Ovary (tissue), 7 donors: ENCODE measurements at regions not wholly inside any gene's neighbourhood (a gene's known extent, or its start where the extent isn't known, plus 50 kb on each side); places are given as distances from the start of the nearest gene placed in this dataset.
"Not testable (repeated sequence)": the region's sequence is repeated elsewhere in the genome, so short reads cannot be mapped to it uniquely, and the experiment has no call there.

Source experiments
- DNase-seq, 5 donors: peaks; one replicate each; pipeline ENCODE4 v3.0.0-alpha.2; 2019 to 2020
- H3K27ac ChIP-seq, 2 donors: fragments of 200-600 bp; one replicate each; pipeline versions ENCODE4 v1.5.1 to v1.8.0; 2019 to 2022
- H3K27me3 ChIP-seq: fragments of 200-600 bp; one replicate; pipeline ENCODE4 v1.8.0; 2022
- H3K36me3 ChIP-seq: fragments of 200-600 bp; sonication (generic); one replicate; pipeline ENCODE4 v1.5.1; 2019
- H3K4me1 ChIP-seq: one replicate; pipeline ENCODE4 v1.8.1; 2013; ENCODE audit warnings: mild to moderate bottlenecking, moderate library complexity; ENCODE audit not compliant: insufficient read depth
- H3K4me3 ChIP-seq: fragments of 200-600 bp; sonication (generic); one replicate; pipeline ENCODE4 v1.5.1; 2017
- H3K9me3 ChIP-seq, 2 donors: fragments of 200-600 bp in 1 of 2; sonication (generic) in 1 of 2; one replicate each; pipeline versions ENCODE4 v1.5.1 to v1.8.1; 2013 to 2019; ENCODE audit warnings: mild to moderate bottlenecking in 1 of 2, moderate library complexity in 1 of 2
- CTCF ChIP-seq, 3 donors: fragments of 450-650 bp in 2 of 3; fragments of 200-600 bp in 1 of 3; IDR thresholded peaks; one replicate each; pipeline versions ENCODE4 v1.5.1 to v1.8.0; 2016 to 2022; ENCODE audit warnings: antibody characterized with exemption in 3 of 3, mild to moderate bottlenecking in 1 of 3
- EP300 ChIP-seq: sonication (generic); formaldehyde crosslinking; IDR thresholded peaks from one replicate; pipeline ENCODE4 v1.6.1; 2017; ENCODE audit warnings: antibody characterized with exemption
- POLR2A ChIP-seq: fragments of 450-650 bp; IDR thresholded peaks from one replicate; pipeline ENCODE4 v1.6.1; 2017; ENCODE audit warnings: antibody characterized with exemption, mild to moderate bottlenecking, moderate library complexity
- WGBS, 3 donors: extraction: QIAGEN DNeasy Blood & Tissue Kit in 1 of 3; methylation state at CpG; one replicate each; pipeline versions ENCODE4 v1.1.5 to v1.1.7; 2013 to 2017; 5-methylcytosine and 5-hydroxymethylcytosine counted together
- intact Hi-C, 4 donors: fragments of 100-400 bp; cut with DNase I; formaldehyde crosslinking; loops; one replicate each; pipeline versions ENCODE4 v1.11.0 to v1.15.1; 2022 to 2023
- donor health status: DM: no; HTN: no; CAD: no; lungs with moderate emphysema.
- donor health status: DM: no; HTN: no; CAD: no.
- donor health status: Bipolar disorder and iron deficiency.
- donor health status: DM: no; HTN: no; CAD: no.
- donor health status: DM: yes; HTN: yes; CAD: no.

- no peak overlapping the region for H3K27ac ChIP-seq
- H3K9me3 ChIP-seq = peaks cover 0 to 5% of the 10 kb centered on the region in 2 donors
- H3K4me3 ChIP-seq = no peak overlapping the region
- intact Hi-C loops = no loop called here
- H3K36me3 ChIP-seq = no peaks in the 10 kb centered on the region
- WGBS, 3 donors = 88 to 91% (median 89%) methylated on average over 3 of the region's 3 CpGs
- TF ChIP-seq CTCF (IDR thresholded peaks at IDR 0.05) (no peak), EP300 (no peak), POLR2A (no peak)
- no peak for DNase-seq
- no peaks in the 10 kb centered on the region for H3K4me1 ChIP-seq
- H3K27me3 ChIP-seq = no peaks in the 10 kb centered on the region
Observed at GRCh38 chr12:83710851-83711250, 1024.1 kb downstream of the TMTC2 start.

- no peaks in the 10 kb centered on the region for H3K36me3 ChIP-seq
- DNase-seq = no peak
- H3K27ac ChIP-seq = no peak overlapping the region
- no peaks in the 10 kb centered on the region for H3K27me3 ChIP-seq
- peaks cover 0 to 5% of the 10 kb centered on the region in 2 donors for H3K9me3 ChIP-seq
- no peaks in the 10 kb centered on the region for H3K4me1 ChIP-seq
- TF ChIP-seq POLR2A (no peak), CTCF (IDR thresholded peaks at IDR 0.05) (no peak), EP300 (no peak)
- H3K4me3 ChIP-seq = no peak overlapping the region
- intact Hi-C loops = no loop called here
Observed at GRCh38 chr12:83709899-83710298, 1023.2 kb downstream of the TMTC2 start.

GRCh38 chr12:83700838-83701237 is 1014.1 kb downstream of the TMTC2 start:
- 78 to 87% (median 79%) methylated on average over 2 of the region's 2 CpGs for WGBS, 3 donors

GRCh38 chr12:83696311-83696710 is 1009.6 kb downstream of the TMTC2 start:
- H3K27ac ChIP-seq, DNase-seq, H3K36me3 ChIP-seq, H3K9me3 ChIP-seq, H3K4me3 ChIP-seq, H3K27me3 ChIP-seq, H3K4me1 ChIP-seq: not testable (repeated sequence)
- 89 to 95% (median 94%) methylated on average over 9 to 13 of the region's 13 CpGs for WGBS, 3 donors
- intact Hi-C loops = loop anchor here in 1 of 4 donors (5.0 kb wide), 1 partner anchor 279 kb away; no protein-coding TSS in a partner anchor

More at GRCh38 chr12:83700838-83701237, 1014.1 kb downstream of the TMTC2 start:
- Histone ChIP-seq H3K4me3 (no peak overlapping the region), H3K27ac (no peak overlapping the region), H3K4me1 (no peaks in the 10 kb centered on the region), H3K36me3 (no peaks in the 10 kb centered on the region), H3K27me3 (no peaks in the 10 kb centered on the region), H3K9me3 (no peaks in the 10 kb centered on the region)
- intact Hi-C loops = no loop called here
- TF ChIP-seq POLR2A = no peak
- TF ChIP-seq EP300 = no peak
- no peak for TF ChIP-seq CTCF (IDR thresholded peaks at IDR 0.05)
- DNase-seq = no peak

- Histone ChIP-seq H3K9me3 (no peaks in the 10 kb centered on the region), H3K36me3 (no peaks in the 10 kb centered on the region), H3K27ac (no peak overlapping the region), H3K27me3 (no peaks in the 10 kb centered on the region), H3K4me1 (no peaks in the 10 kb centered on the region), H3K4me3 (no peak overlapping the region)
- intact Hi-C loops = no loop called here
- TF ChIP-seq CTCF (IDR thresholded peaks at IDR 0.05) = no peak
- TF ChIP-seq EP300 = no peak
- no peak for TF ChIP-seq POLR2A
- no peak for DNase-seq
Observed at GRCh38 chr12:83691730-83692129, 1005.0 kb downstream of the TMTC2 start.
